ENCODE measurements at regions not wholly inside any gene's neighbourhood (a gene's known extent, or its start where the extent isn't known, plus 50 kb on each side); places are given as distances from the start of the nearest gene placed in this dataset.
"Not testable (repeated sequence)": the region's sequence is repeated elsewhere in the genome, so short reads cannot be mapped to it uniquely, and the experiment has no call there.

DNA sequence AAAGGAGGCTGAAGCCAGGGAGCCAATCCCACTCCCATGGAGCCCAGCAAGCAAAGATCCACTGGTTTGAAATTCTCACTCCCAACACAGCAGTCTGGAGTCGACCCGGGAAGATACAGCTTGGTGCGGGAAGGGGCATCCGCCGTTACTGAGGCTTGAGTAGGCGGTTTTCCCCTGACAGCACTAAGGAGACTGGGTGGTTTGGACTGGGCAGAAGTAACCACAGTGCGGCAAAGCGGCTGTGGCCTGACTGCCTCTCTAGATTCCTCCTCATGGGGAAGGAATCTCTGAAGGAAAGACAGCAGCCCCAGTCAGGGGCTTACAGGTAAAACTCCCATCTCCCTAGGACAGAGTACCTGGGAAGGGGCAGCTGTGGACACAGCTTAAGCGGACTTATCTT, 261.6 kb upstream of the KYNU start:
- no peaks in the 10 kb centered on the region for H3K36me3 ChIP-seq
- TF ChIP-seq POLR2AphosphoS5 (IDR thresholded peaks at IDR 0.05) (no peak), EP300 (IDR thresholded peaks at IDR 0.05) (no peak)
- TF ChIP-seq, protein P1, sequence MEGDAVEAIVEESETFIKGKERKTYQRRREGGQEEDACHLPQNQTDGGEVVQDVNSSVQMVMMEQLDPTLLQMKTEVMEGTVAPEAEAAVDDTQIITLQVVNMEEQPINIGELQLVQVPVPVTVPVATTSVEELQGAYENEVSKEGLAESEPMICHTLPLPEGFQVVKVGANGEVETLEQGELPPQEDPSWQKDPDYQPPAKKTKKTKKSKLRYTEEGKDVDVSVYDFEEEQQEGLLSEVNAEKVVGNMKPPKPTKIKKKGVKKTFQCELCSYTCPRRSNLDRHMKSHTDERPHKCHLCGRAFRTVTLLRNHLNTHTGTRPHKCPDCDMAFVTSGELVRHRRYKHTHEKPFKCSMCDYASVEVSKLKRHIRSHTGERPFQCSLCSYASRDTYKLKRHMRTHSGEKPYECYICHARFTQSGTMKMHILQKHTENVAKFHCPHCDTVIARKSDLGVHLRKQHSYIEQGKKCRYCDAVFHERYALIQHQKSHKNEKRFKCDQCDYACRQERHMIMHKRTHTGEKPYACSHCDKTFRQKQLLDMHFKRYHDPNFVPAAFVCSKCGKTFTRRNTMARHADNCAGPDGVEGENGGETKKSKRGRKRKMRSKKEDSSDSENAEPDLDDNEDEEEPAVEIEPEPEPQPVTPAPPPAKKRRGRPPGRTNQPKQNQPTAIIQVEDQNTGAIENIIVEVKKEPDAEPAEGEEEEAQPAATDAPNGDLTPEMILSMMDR (IDR thresholded peaks at IDR 0.05): no peak
- WGBS: 93% methylated on average over 5 of the region's 9 CpGs
- no peak overlapping the region for H3K4me3 ChIP-seq
- DNase-seq (ENCODE audit: low spot score in 2 of 2): no peak
- H3K27ac ChIP-seq: no peak overlapping the region
- no peaks in the 10 kb centered on the region for H3K9me3 ChIP-seq
- no peaks in the 10 kb centered on the region for H3K4me1 ChIP-seq
- no peaks in the 10 kb centered on the region for H3K27me3 ChIP-seq

DNA sequence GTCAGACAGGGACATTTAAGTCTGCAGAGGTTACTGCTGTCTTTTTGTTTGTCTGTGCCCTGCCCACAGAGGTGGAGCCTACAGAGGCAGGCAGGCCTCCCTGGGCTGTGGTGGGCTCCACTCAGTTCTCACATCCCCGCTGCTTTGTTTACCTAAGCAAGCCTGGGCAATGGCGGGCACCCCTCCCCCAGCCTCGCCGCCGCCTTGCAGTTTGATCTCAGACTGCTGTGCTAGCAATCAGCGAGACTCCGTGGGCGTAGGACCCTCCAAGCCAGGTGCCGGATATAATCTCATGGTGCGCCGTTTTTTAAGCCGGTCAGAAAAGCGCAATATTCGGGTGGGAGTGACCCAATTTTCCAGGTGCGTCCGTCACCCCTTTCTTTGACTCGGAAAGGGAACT, 264.3 kb upstream of the KYNU start:
- not testable (repeated sequence) for H3K4me1 ChIP-seq; H3K4me3 ChIP-seq; H3K9me3 ChIP-seq; H3K27ac ChIP-seq; H3K36me3 ChIP-seq; DNase-seq (ENCODE audit: low spot score in 2 of 2); H3K27me3 ChIP-seq
- 95% methylated on average over 7 of the region's 17 CpGs for WGBS

DNA sequence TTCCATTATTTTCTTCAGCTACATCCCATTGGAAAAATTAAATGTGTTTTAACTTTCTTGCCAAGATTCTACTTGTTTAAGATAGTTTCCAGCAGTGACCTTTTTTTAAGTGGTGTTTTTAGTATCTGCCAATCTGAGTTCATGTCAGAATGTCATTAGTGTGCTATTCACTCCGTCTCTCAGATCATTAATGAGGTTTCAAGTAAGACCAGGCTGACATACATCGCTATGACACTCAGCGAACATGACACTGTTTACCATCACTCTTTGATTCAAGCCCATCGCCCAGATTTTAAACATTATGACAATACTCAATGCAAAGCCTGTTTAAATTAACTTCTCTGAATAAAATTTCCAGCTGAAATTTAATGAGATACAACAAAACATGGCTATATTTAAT, 272.0 kb upstream of the KYNU start:
- TF ChIP-seq EP300 (IDR thresholded peaks at IDR 0.05): no peak
- TF ChIP-seq, protein P1 (IDR thresholded peaks at IDR 0.05): no peak
- TF ChIP-seq POLR2A (IDR thresholded peaks at IDR 0.05): no peak
- no peak for TF ChIP-seq POLR2AphosphoS5 (IDR thresholded peaks at IDR 0.05)
- 35% methylated on average over 4 of the region's 4 CpGs for WGBS
- Histone ChIP-seq H3K9me3 (no peaks in the 10 kb centered on the region), H3K36me3 (no peaks in the 10 kb centered on the region), H3K4me1 (no peaks in the 10 kb centered on the region), H3K27me3 (no peaks in the 10 kb centered on the region), H3K27ac (no peak overlapping the region), H3K4me3 (no peak overlapping the region)
- no peak for DNase-seq (ENCODE audit: low spot score in 2 of 2)

DNA sequence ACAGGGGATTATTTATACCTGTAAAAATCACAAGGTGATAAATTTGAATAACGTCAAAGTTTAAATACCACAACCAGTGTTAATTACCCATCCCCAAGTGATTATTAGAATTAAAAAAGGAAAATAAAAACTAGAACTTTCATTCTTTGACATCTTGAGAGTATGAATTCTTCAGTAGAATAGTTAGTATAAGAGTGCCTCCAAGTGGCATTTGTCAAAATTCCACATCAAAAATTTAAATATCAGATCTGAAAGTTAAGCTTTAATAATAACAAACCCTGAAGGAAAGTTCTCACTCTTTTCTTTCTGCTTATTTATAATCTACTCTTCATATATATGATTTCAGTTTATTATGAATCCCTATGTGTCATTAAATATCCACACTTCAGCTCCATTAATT, 273.7 kb upstream of the KYNU start:
- no peaks in the 10 kb centered on the region for H3K27me3 ChIP-seq
- TF ChIP-seq, protein P1 (IDR thresholded peaks at IDR 0.05): no peak
- no peak for TF ChIP-seq EP300 (IDR thresholded peaks at IDR 0.05)
- TF ChIP-seq POLR2AphosphoS5 (IDR thresholded peaks at IDR 0.05): no peak
- no peak for TF ChIP-seq POLR2A (IDR thresholded peaks at IDR 0.05)
- 37% methylated on average over 1 of the region's 1 CpG for WGBS
- no peaks in the 10 kb centered on the region for H3K9me3 ChIP-seq
- H3K4me3 ChIP-seq: no peak overlapping the region
- no peaks in the 10 kb centered on the region for H3K4me1 ChIP-seq
- DNase-seq (ENCODE audit: low spot score in 2 of 2): no peak
- H3K27ac ChIP-seq: no peak overlapping the region
- H3K36me3 ChIP-seq: no peaks in the 10 kb centered on the region

DNA sequence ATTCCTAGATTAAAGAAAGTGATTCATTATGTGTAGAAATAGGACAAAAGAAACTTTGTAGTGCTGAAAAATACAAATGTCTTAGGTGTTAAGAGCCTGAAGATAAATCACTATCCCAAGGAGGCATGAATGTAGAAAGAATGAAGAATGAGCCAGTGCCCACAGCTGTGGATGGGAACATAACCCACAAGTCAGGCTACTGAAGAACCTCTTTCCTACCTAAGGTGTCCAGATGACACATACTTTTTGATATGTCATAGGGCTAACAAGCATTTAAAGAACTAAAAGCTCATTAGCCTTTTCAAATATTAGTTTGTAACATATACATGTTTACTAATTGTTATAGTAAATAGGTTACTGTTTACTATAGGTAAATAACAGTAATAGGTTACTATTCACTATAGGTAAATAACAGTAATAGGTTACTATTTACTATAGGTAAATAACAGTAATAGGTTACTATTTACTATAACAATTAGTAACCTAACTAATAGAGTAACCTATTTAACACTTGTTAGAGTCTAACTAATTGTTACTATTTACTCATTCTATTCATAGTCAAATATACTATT, 275.0 kb upstream of the KYNU start:
- Histone ChIP-seq H3K27me3 (no peaks in the 10 kb centered on the region), H3K4me1 (no peaks in the 10 kb centered on the region), H3K4me3 (no peak overlapping the region), H3K36me3 (no peaks in the 10 kb centered on the region), H3K9me3 (no peaks in the 10 kb centered on the region), H3K27ac (no peak overlapping the region)
- no peak for DNase-seq (ENCODE audit: low spot score in 2 of 2)
- TF ChIP-seq, protein P1 (IDR thresholded peaks at IDR 0.05): no peak
- no peak for TF ChIP-seq POLR2A (IDR thresholded peaks at IDR 0.05)
- no peak for TF ChIP-seq POLR2AphosphoS5 (IDR thresholded peaks at IDR 0.05)
- TF ChIP-seq EP300 (IDR thresholded peaks at IDR 0.05): no peak

DNA sequence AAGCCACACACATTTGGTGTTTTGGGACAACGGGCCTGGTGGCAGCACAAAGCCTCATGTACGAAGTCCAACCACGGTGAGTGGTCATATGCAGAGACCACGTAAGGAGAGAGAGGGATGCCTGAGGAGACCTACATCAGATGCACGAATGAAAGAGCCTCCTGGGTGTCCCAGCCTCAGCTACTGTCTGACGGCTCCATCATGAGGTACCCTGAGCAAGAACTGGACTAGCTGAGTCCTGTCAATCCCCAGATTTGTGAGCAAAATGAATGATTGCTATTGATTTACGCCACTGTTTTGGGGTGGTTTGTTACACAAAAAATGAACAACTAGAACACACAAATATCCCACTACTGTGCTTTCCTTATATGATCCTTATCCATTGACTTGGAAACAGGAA, 275.7 kb upstream of the KYNU start:
- 82% methylated on average over 7 of the region's 7 CpGs for WGBS
- TF ChIP-seq, protein P1 (IDR thresholded peaks at IDR 0.05): no peak
- no peak for TF ChIP-seq POLR2AphosphoS5 (IDR thresholded peaks at IDR 0.05)
- no peak for TF ChIP-seq EP300 (IDR thresholded peaks at IDR 0.05)
- TF ChIP-seq POLR2A (IDR thresholded peaks at IDR 0.05): no peak
- H3K36me3 ChIP-seq: no peaks in the 10 kb centered on the region
- H3K27ac ChIP-seq: no peak overlapping the region
- no peak for DNase-seq (ENCODE audit: low spot score in 2 of 2)
- H3K4me3 ChIP-seq: no peak overlapping the region
- H3K4me1 ChIP-seq: no peaks in the 10 kb centered on the region
- no peaks in the 10 kb centered on the region for H3K27me3 ChIP-seq
- H3K9me3 ChIP-seq: no peaks in the 10 kb centered on the region
